ENCODE measurements at regions not wholly inside any gene's neighbourhood (a gene's known extent, or its start where the extent isn't known, plus 50 kb on each side); places are given as distances from the start of the nearest gene placed in this dataset.

DNA sequence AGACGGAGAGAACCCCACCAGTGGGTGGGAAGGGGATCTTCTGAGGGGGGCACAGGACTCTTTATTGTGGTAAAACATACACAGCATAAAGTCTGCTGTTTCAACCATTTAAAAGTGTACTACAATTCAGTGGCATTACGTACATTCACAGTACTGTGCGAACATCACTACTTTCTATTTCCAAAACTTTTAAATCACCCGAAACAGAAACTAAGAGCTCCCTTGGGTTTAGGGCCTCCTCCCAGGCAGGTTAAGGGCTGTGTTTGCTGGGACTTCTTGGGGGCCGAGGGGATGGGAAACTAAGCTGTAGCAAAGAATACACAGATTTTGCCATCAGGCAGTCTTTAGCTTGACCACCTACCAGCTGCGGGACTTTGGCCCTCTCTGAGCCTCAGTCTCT is 242.0 kb downstream of the HAUS1 start (continued):
- TF ChIP-seq CHD7 (IDR thresholded peaks at IDR 0.05; ENCODE audit: insufficient replicate concordance, low read length) (no peak), GTF2F1 (IDR thresholded peaks at IDR 0.05; ENCODE audit: borderline replicate concordance, low read depth, low read length) (no peak), SRF (IDR thresholded peaks at IDR 0.05; ENCODE audit: low read depth, low read length) (no peak), CREB1 (IDR thresholded peaks at IDR 0.05) (no peak), KDM4A (IDR thresholded peaks at IDR 0.05; ENCODE audit: low read depth, low read length, severe bottlenecking) (no peak), EZH2 (IDR thresholded peaks at IDR 0.05; ENCODE audit: low read depth, low read length, severe bottlenecking) (no peak), HDAC2 (IDR thresholded peaks at IDR 0.05; ENCODE audit: borderline replicate concordance in 1 of 2, low read depth in 2 of 2, low read length in 2 of 2) (no peak), NANOG (IDR thresholded peaks at IDR 0.05; ENCODE audit: insufficient read depth, low read depth, low read length, poor library complexity, severe bottlenecking) (no peak), CHD1 (IDR thresholded peaks at IDR 0.05; ENCODE audit: low read depth, low read length) (no peak), CHD2 (IDR thresholded peaks at IDR 0.05; ENCODE audit: low read length) (no peak), EP300 (IDR thresholded peaks at IDR 0.05; ENCODE audit: borderline replicate concordance in 1 of 2, low read depth in 2 of 2, low read length in 2 of 2) (no peak), HDAC6 (IDR thresholded peaks at IDR 0.05; ENCODE audit: low read depth, low read length) (no peak)

Measured in H1 (cell line).